Right lobe of liver (tissue), 4 donors: ENCODE measurements at regions not wholly inside any gene's neighbourhood (a gene's known extent, or its start where the extent isn't known, plus 50 kb on each side); places are given as distances from the start of the nearest gene placed in this dataset.

Experiments used
- CTCF ChIP-seq, 4 donors: fragments of 200-600 bp in 3 of 4; fragments of 450-650 bp in 1 of 4; IDR thresholded peaks; one replicate each; pipeline versions ENCODE4 v1.5.1 to v1.8.0; 2016 to 2022; ENCODE audit warnings: antibody characterized with exemption in 4 of 4, mild to moderate bottlenecking in 2 of 4
- POLR2A ChIP-seq: fragments of 450-650 bp; IDR thresholded peaks from one replicate; pipeline ENCODE4 v1.6.1; 2017; ENCODE audit warnings: antibody characterized with exemption, mild to moderate bottlenecking
- donor health status: DM: no; HTN: no; CAD: no.
- donor health status: DM: no; HTN: no; CAD: no.
- donor health status: DM: no; HTN: yes; CAD: no.

GRCh38 chr7:77467408-77467807, 51.3 kb upstream of the GSAP start:
- TF ChIP-seq POLR2A (no peak), CTCF (IDR thresholded peaks at IDR 0.05) (no peak)
